HepG2 (cell line): ENCODE measurements at regions not wholly inside any gene's neighbourhood (a gene's known extent, or its start where the extent isn't known, plus 50 kb on each side); places are given as distances from the start of the nearest gene placed in this dataset.

ENCODE experiments used
- ATAC-seq: fragments of 200-7000 bp; cut with Tn5 transposase; 3 replicates; pipeline ENCODE4 v1.9.1; 2020; ENCODE audit warnings: mild to moderate bottlenecking, moderate library complexity
- BruUV-seq: library from RNA; stranded (reverse); fragments of 400-500 nt; replicated peaks from 2 replicates; lab custom pipeline; 2021; lab: Mats Ljungman, UMichigan
- CTCF ChIA-PET: fragments of 300-600 bp; formaldehyde crosslinking; extraction: SDS; loops from one replicate; lab custom pipeline; 2021; ENCODE audit warnings: low total read pairs, inconsistent platforms, low intra/inter-chr PET ratio; lab: Yijun Ruan, JAX
- POLR2A ChIA-PET: fragments of 350-600 bp; sonication (Branson Sonifier 250); formaldehyde crosslinking; loops from one replicate; lab custom pipeline; 2020; ENCODE audit warnings: antibody characterized with exemption, inconsistent platforms; lab: Yijun Ruan, JAX
- DNase-seq: peaks from one replicate; pipeline ENCODE4 v3.0.0-alpha.2; 2015; ENCODE audit warnings: low spot score
- FAIRE-seq: peaks from 3 replicates; lab custom pipeline; 2011; peaks lifted over from hg19 to GRCh38; lab: Jason Lieb, UNC
- H2AFZ ChIP-seq: one replicate; pipeline ENCODE4 v1.6.1; 2011; ENCODE audit warnings: low read length, inconsistent platforms
- H3K27ac ChIP-seq: fragments of 300-600 bp; 3 replicates; pipeline ENCODE4 v1.8.0; 2011; ENCODE audit warnings: mixed run types, mild to moderate bottlenecking, mixed read lengths, low read length, inconsistent platforms; ENCODE audit not compliant: insufficient read depth; ENCODE audit errors: extremely low read length
- H3K27me3 ChIP-seq, 2 experiments: fragments of 200-600 bp in 1 of 2; 2 replicates in 1 of 2; 3 replicates in 1 of 2; pipeline versions ENCODE4 v1.6.0 to v1.8.0; 2011; ENCODE audit warnings: low read length in 2 of 2, mild to moderate bottlenecking in 2 of 2, moderate library complexity in 2 of 2, inconsistent platforms in 1 of 2; ENCODE audit not compliant: insufficient read depth in 2 of 2, control insufficient read depth in 1 of 2
- H3K36me3 ChIP-seq, 2 experiments: fragments of 200-600 bp in 1 of 2; replicated peaks in 1 of 2; 2 replicates in 1 of 2; 3 replicates in 1 of 2; pipeline versions ENCODE4 v1.5.1 to v1.8.0; 2011; ENCODE audit warnings: low read length in 2 of 2, inconsistent platforms in 1 of 2; ENCODE audit not compliant: insufficient read depth in 2 of 2, control insufficient read depth in 1 of 2
- H3K4me1 ChIP-seq: 2 replicates; pipeline ENCODE4 v1.5.1; 2012; ENCODE audit warnings: low read length, inconsistent platforms; ENCODE audit not compliant: insufficient read depth
- H3K4me2 ChIP-seq: 2 replicates; pipeline ENCODE4 v1.6.0; 2011; ENCODE audit warnings: low read depth, low read length, inconsistent platforms
- H3K4me3 ChIP-seq, 3 experiments: fragments of 200-600 bp in 1 of 3; sonication (generic), shearing (Covaris generic) in 1 of 3; replicated peaks in 1 of 3; 2 replicates each; pipeline ENCODE4 v1.5.1; 2011 to 2016; ENCODE audit warnings: low read length in 3 of 3, inconsistent platforms in 2 of 3, low read depth in 2 of 3, mild to moderate bottlenecking in 2 of 3, control low read depth in 1 of 3, mixed read lengths in 1 of 3; ENCODE audit not compliant: insufficient read depth in 1 of 3
- H3K79me2 ChIP-seq: one replicate; pipeline ENCODE4 v1.6.1; 2011; ENCODE audit warnings: low read length, inconsistent platforms; ENCODE audit not compliant: insufficient read depth
- H3K9ac ChIP-seq: 2 replicates; pipeline ENCODE4 v1.6.0; 2011; ENCODE audit warnings: mild to moderate bottlenecking, low read depth, low read length, inconsistent platforms; ENCODE audit not compliant: insufficient read depth
- H3K9me3 ChIP-seq: 2 replicates; pipeline ENCODE4 v1.5.1; 2012; ENCODE audit warnings: mild to moderate bottlenecking, low read length
- H4K20me1 ChIP-seq: 2 replicates; pipeline ENCODE4 v1.6.0; 2011; ENCODE audit warnings: inconsistent platforms, mild to moderate bottlenecking, low read length, moderate library complexity; ENCODE audit not compliant: insufficient read depth
- BCL3 ChIP-seq: sonication (generic); formaldehyde crosslinking; IDR thresholded peaks from 2 replicates; pipeline ENCODE4 v1.5.1; 2020; ENCODE audit warnings: mild to moderate bottlenecking, missing genetic modification reagents, moderate library complexity
- JUN ChIP-seq: sonication (generic); formaldehyde crosslinking; IDR thresholded peaks from 2 replicates; pipeline ENCODE4 v1.4.0; 2020; ENCODE audit warnings: mild to moderate bottlenecking, missing genetic modification reagents
- MAF1 ChIP-seq: sonication (generic); formaldehyde crosslinking; IDR thresholded peaks from 2 replicates; pipeline ENCODE4 v1.5.0; 2020; ENCODE audit warnings: missing genetic modification reagents, borderline replicate concordance
- NFKB2 ChIP-seq: sonication (generic); formaldehyde crosslinking; IDR thresholded peaks from 2 replicates; pipeline ENCODE4 v1.4.0; 2020; ENCODE audit warnings: missing genetic modification reagents, borderline replicate concordance
- PCBP2 ChIP-seq: fragments of 200-400 bp; formaldehyde crosslinking; optimal IDR thresholded peaks from 2 replicates; pipeline ENCODE3; 2018; ENCODE audit warnings: low read length, low read depth; ENCODE audit not compliant: poor library complexity, severe bottlenecking
- PPARG ChIP-seq: conservative IDR thresholded peaks from 2 replicates; pipeline ENCODE4 v1.6.1; 2016; ENCODE audit warnings: missing biosample characterization, missing genetic modification reagents
- RAD21 ChIP-seq: fragments of 450-650 bp; formaldehyde crosslinking; IDR thresholded peaks from 2 replicates; pipeline ENCODE4 v1.5.0; 2020; ENCODE audit warnings: mild to moderate bottlenecking
- SAFB2 ChIP-seq: sonication (generic); formaldehyde crosslinking; IDR thresholded peaks from 2 replicates; pipeline ENCODE4 v1.5.1; 2020; ENCODE audit warnings: missing genetic modification reagents, low read depth, mild to moderate bottlenecking, borderline replicate concordance
- TRIM22 ChIP-seq: fragments of 450-650 bp; IDR thresholded peaks from 2 replicates; pipeline ENCODE4 v1.6.1; 2017
- ZNF10 ChIP-seq: sonication (generic); formaldehyde crosslinking; IDR thresholded peaks from 2 replicates; pipeline ENCODE4 v1.4.0; 2020; ENCODE audit warnings: mild to moderate bottlenecking, low read depth, missing genetic modification reagents, borderline replicate concordance
- ZNF263 ChIP-seq: sonication (generic); formaldehyde crosslinking; IDR thresholded peaks from 2 replicates; pipeline ENCODE4 v1.4.0; 2020; ENCODE audit warnings: missing genetic modification reagents
- ZNF3 ChIP-seq: IDR thresholded peaks from 2 replicates; pipeline ENCODE4 v1.7.0; 2017; ENCODE audit warnings: inconsistent platforms
- ZNF543 ChIP-seq: sonication (generic); formaldehyde crosslinking; IDR thresholded peaks from 2 replicates; pipeline ENCODE4 v1.4.0; 2020; ENCODE audit warnings: mild to moderate bottlenecking, missing genetic modification reagents
- ZNF558 ChIP-seq: sonication (generic); formaldehyde crosslinking; IDR thresholded peaks from 2 replicates; pipeline ENCODE4 v1.9.0; 2022; ENCODE audit warnings: mild to moderate bottlenecking, missing genetic modification reagents, borderline replicate concordance
- ZNF598 ChIP-seq: sonication (generic); formaldehyde crosslinking; IDR thresholded peaks from 2 replicates; pipeline ENCODE4 v1.5.1; 2020; ENCODE audit warnings: mild to moderate bottlenecking, missing genetic modification reagents, borderline replicate concordance
- ZNF670 ChIP-seq: sonication (generic); formaldehyde crosslinking; IDR thresholded peaks from 2 replicates; pipeline ENCODE4 v1.8.0; 2022; ENCODE audit warnings: mild to moderate bottlenecking, missing genetic modification reagents, borderline replicate concordance
- ZSCAN5A ChIP-seq: sonication (generic); formaldehyde crosslinking; IDR thresholded peaks from 2 replicates; pipeline ENCODE4 v1.8.0; 2022; ENCODE audit warnings: mild to moderate bottlenecking, missing genetic modification reagents, borderline replicate concordance
- WGBS: methylation state at CpG from one replicate; pipeline ENCODE4 v1.1.6; 2017; ENCODE audit warnings: low lambda C conversion rate; 5-methylcytosine and 5-hydroxymethylcytosine counted together
- in situ Hi-C: cut with HindIII; loops from 2 replicates; pipeline ENCODE4 v1.10.0; 2017; ENCODE audit warnings: low pct_unique_long_range_greater_than_20kb; ENCODE audit not compliant: extremely low pct_ligation_motif_present
- intact Hi-C: fragments of 100-400 bp; cut with micrococcal nuclease; formaldehyde crosslinking; loops from one replicate; pipeline ENCODE4 v1.10.0; 2022; ENCODE audit not compliant: unreplicated experiment
- TF ChIP-seq, protein P1 (sequence below): sonication (generic); formaldehyde crosslinking; IDR thresholded peaks from 2 replicates; pipeline ENCODE4 v1.5.1; 2020; ENCODE audit warnings: missing genetic modification reagents, mild to moderate bottlenecking, borderline replicate concordance

DNA sequence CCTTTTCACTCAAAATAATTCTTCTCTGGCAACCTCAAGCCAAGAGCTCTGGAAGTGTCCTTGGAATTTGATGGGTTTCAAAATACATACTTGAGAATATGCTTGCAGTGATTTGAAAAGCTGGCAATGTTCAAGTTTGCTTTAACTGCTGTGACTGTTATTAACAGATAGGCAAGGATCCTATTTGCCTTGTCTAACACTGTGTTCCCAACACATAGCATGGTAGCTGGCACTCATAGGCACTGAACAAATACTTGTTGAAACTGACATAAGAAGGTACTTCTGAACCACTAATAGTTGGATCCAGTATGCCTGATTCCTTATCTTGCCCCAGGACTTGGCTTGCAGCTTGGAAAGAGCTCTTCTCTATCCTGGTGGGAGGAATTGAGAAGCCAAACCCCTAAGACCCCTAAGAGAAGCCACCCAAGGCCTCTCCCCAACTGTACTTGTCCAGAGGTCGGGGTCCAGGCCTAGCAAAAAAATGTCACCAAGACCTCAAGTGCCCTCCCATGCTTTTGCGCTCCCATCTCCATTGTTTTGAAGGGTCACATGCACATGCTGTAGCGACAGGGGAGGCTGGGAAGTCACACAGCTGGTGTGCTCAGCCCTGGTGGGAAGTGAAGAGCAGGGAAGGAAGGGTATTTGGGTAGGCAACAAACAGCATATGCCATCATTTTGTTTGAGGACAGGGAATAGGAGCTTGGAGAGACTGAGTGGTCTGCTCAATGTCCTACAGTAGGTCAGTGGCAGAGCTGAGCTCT, 118.4 kb upstream of the HAAO start (continued):
- TF ChIP-seq PCBP2 (no peak), ZNF670 (CRISPR knock-in tag) (no peak), ZNF263 (CRISPR knock-in tag) (no peak), ZNF543 (CRISPR knock-in tag) (no peak), JUN (CRISPR knock-in tag) (no peak)

DNA sequence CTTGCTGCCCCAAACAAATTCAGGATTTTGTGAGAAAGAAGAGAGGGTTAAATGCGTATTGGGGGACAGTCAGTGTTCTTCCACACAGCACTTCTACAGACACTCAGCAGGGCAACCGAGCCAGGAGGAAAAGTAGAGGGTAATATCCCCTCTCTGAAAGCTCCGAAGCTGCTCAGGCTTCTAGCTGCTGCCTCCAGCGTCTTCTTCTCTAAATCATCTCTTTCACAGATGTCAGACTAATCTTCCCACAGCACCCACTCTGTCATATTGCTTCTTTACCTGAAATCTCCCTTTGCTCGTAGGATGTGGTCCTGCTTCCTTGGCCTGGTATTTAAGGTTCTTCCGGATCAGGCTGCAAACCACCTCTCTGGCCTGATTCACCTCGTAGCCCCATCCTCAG, 117.6 kb upstream of the HAAO start:
- Histone ChIP-seq H3K27me3 (peaks cover 7 to 45% of the 10 kb centered on the region in 2 experiments; a peak in 4 of 5 replicates), H3K79me2 (no peaks in the 10 kb centered on the region), H3K4me1 (peaks cover 44% of the 10 kb centered on the region), H3K36me3 (no peaks in the 10 kb centered on the region), H3K9ac (no peak overlapping the region), H3K27ac (no peak overlapping the region), H2AFZ (no peak overlapping the region), H3K9me3 (no peaks in the 10 kb centered on the region), H3K4me2 (no peak overlapping the region), H3K4me3 (no peak overlapping the region), H4K20me1 (no peaks in the 10 kb centered on the region)
- FAIRE-seq (no peak), DNase-seq (no peak), ATAC-seq (no peak)
- TF ChIP-seq ZNF10, result no peak
- TF ChIP-seq PPARG (CRISPR knock-in tag), result no peak
- TF ChIP-seq TRIM22, result no peak
- no peak for TF ChIP-seq ZNF3
- no peak for TF ChIP-seq NFKB2 (CRISPR knock-in tag)
- TF ChIP-seq BCL3, result no peak
- TF ChIP-seq SAFB2 (CRISPR knock-in tag), result no peak
- TF ChIP-seq, protein P1, sequence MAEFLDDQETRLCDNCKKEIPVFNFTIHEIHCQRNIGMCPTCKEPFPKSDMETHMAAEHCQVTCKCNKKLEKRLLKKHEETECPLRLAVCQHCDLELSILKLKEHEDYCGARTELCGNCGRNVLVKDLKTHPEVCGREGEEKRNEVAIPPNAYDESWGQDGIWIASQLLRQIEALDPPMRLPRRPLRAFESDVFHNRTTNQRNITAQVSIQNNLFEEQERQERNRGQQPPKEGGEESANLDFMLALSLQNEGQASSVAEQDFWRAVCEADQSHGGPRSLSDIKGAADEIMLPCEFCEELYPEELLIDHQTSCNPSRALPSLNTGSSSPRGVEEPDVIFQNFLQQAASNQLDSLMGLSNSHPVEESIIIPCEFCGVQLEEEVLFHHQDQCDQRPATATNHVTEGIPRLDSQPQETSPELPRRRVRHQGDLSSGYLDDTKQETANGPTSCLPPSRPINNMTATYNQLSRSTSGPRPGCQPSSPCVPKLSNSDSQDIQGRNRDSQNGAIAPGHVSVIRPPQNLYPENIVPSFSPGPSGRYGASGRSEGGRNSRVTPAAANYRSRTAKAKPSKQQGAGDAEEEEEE (CRISPR knock-in tag), result no peak
- no peak for TF ChIP-seq ZNF598
- no peak for TF ChIP-seq ZNF558 (CRISPR knock-in tag)
- no peak for TF ChIP-seq ZSCAN5A (CRISPR knock-in tag)
- no peak for TF ChIP-seq RAD21 (CRISPR knock-in tag)
- no peak for TF ChIP-seq MAF1 (CRISPR knock-in tag)
- in situ Hi-C loops, result no loop called here
- POLR2A ChIA-PET, result interaction anchor here (1.1 kb wide), 1 partner anchor 19 kb away, joined by 3 read pairs; no protein-coding TSS in a partner anchor
- CTCF ChIA-PET, result no interaction called here
- no TSS peak for BruUV-seq
- WGBS, result 33% methylated on average over 7 of the region's 7 CpGs
- intact Hi-C loops, result loop anchor here (5.0 kb wide), 1 partner anchor 83 kb away; no protein-coding TSS in a partner anchor
